NOMO-1 treated with dmso at 0.1 percent for 144 hours (cell line): ENCODE measurements at regions not wholly inside any gene's neighbourhood (a gene's known extent, or its start where the extent isn't known, plus 50 kb on each side); places are given as distances from the start of the nearest gene placed in this dataset.

Source experiments
- DNase-seq: peaks from one replicate; lab custom pipeline; 2025; ENCODE audit not compliant: unreplicated experiment; lab: John Stamatoyannopoulos, UW

DNA sequence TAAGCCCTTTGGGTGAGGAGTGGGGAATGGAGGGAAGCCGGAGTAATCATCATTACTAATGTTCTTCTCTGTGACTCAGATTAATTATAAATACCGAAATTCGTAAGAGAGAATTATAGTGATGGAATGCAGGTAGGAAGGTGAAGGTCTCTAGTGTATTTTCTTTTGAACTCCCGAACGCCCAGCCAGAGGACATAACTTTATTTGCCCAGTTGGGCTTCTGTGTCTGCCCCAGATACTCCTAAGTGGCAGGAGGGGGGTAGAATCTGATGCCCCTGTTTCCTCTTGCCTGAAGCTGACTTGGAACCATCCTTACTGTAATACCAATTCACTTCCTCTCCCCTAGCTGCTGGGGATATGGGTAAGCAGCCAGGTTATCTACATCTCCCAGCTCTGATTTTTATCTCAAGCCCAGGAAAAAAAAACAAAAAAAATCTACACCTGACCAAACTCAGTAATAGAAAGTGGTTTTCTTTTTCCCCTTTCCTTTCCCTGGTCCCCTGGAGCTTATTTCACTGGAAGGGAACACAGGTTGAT lies 84.4 kb upstream of the CISTR start:
- no peak for DNase-seq

- no peak for DNase-seq
Observed at GRCh38 chr12:53838978-53839377, 87.2 kb upstream of the CISTR start.

GRCh38 chr12:53840316-53840715 lies 88.5 kb upstream of the CISTR start:
- no peak for DNase-seq

GRCh38 chr12:53842686-53843085 lies 90.9 kb upstream of the CISTR start:
- DNase-seq, result no peak

- no peak for DNase-seq
Observed at GRCh38 chr12:53843545-53843944, 91.8 kb upstream of the CISTR start.

- no peak for DNase-seq
Observed at GRCh38 chr12:53844994-53845844, 93.4 kb upstream of the HOXC13 start.

DNA sequence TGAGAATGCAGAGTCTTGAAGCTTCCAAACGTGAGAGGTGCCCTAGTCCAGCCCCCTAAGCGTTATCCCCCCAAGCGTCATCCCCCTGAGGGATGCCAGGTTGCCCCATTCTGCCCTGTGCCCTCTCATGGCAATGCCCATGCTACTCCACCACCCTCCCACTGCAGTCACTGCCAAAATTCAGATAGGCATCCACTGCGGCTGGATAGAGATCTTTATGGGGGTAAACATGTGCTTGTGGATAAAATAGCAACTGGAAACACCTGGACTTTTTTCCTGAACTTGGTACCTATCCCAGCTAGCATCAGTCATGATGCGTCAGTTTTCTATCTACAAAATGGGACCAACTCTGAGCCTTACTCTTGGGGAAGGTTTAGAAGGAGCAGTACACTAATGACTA lies 92.7 kb upstream of the HOXC13 start:
- DNase-seq, result no peak

DNA sequence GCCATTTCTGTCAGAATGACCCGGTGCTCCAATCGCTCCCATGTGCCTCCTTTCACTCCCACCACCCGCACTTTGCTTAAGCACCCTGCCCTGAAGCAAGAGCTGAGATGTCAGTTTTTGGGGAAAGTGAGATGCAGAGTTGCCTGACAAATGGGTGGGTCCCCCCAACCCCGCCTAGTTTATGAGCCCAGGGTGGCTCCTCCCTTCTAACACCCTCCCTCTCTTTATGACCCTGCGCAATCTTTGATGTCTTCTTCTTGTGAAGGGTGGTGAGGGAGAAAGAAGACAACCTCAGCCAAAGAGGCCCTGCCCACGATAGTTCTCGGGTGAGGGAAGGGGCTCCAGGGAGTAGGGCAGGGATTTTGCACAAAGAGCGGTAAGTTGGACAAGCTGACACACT lies 89.5 kb upstream of the HOXC13 start:
- no peak for DNase-seq

DNA sequence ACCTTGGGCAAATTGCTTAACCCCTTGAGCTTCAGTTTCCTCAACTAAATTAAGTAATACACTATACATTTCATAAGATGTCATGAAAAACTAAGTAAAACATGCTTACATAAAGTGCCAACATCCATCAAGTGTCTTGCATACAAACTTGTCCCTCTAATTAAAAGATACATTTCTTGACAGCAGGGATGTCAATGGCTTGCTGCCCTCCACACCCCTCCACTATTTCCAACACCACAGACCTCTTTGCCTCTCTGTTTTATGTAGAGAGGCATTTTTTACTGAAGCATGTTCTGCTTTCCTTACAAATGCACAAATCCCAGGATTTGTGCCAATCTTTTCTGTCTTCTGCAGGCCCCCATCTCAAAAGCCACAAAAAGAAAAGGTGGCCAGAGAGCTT lies 89.0 kb upstream of the HOXC13 start:
- no peak for DNase-seq

- no peak for DNase-seq
Observed at GRCh38 chr12:53852061-53852460, 86.6 kb upstream of the HOXC13 start.

- DNase-seq, result no peak
Observed at GRCh38 chr12:53852992-53853391, 85.6 kb upstream of the HOXC13 start.

DNA sequence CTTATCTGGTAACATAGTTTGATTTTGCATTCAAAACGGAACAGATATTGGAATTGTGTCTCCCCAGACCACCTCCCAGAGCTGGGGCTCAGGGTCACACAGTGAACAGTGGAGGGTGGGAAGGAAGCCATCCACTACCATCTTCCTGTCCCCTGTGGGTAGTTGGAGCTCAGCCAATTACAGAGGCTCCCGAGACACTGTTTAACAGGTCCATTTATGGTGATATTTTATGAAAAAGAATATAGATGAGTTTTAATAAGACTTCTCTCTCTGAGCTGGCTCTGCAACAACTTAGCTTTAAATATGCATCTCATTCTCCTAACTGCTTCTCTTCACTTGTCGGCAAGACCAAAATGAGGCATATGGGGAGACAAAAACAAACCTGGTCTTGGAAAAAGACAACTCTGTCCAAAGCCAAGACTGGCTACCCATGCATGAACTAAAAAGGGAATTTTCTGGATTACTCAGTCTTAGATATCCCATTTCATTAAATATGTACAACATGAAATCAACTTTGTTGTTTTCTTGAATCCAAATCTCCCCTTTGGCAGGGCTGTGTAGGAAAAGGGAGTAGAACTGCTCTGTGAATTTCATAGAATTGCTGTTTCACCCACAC lies 83.8 kb upstream of the HOXC13 start:
- DNase-seq, result no peak

- peak; percentile 26 for DNase-seq
Observed at GRCh38 chr12:53856132-53856531, 82.5 kb upstream of the HOXC13 start.

GRCh38 chr12:53857666-53858065 lies 81.0 kb upstream of the HOXC13 start:
- DNase-seq, result no peak

- no peak for DNase-seq
Observed at GRCh38 chr12:53860426-53861345, 77.9 kb upstream of the HOXC13 start.

DNA sequence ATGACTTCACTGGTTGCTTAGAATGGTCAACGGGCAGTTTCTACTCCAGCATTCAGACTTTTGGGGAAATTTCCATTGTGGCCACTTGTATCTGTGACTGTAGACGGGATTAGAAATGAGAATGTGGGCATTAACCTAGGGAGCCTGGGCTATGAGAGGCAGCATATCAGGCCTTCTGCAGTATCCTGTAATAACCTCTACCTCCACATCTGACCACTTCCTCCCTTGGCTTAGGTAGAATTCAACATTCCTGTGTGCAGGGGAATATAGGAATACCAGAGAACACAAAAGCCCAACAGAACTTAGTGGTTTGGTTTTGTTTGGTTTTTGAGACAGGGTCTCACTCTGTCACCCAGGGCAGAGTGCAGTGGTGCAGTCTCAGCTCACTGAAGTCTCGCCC lies 76.4 kb upstream of the HOXC13 start:
- no peak for DNase-seq

- DNase-seq, result no peak
Observed at GRCh38 chr12:53862831-53863230, 75.8 kb upstream of the HOXC13 start.

DNA sequence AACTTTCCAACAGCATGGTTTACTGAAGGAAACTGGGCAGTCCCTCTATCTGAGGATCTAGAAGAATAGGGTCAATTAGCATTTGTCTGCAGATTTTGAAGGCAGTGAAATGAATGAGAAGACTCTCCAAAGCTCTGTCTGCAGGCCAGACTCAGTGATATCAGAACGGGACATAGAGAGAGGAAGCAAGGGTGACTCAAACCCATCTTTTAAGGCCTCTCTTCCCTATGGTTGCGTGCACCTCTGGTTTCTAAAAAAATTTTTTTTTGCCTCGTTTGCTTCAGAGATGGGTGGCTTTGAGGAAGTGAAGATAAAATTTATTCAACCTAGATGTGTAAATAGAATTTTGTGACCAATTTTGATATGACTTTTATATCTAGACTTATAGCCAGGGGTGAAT lies 71.9 kb upstream of the HOXC13 start:
- DNase-seq, result no peak

GRCh38 chr12:53867216-53868012 lies 71.2 kb upstream of the HOXC13 start:
- no peak for DNase-seq

DNA sequence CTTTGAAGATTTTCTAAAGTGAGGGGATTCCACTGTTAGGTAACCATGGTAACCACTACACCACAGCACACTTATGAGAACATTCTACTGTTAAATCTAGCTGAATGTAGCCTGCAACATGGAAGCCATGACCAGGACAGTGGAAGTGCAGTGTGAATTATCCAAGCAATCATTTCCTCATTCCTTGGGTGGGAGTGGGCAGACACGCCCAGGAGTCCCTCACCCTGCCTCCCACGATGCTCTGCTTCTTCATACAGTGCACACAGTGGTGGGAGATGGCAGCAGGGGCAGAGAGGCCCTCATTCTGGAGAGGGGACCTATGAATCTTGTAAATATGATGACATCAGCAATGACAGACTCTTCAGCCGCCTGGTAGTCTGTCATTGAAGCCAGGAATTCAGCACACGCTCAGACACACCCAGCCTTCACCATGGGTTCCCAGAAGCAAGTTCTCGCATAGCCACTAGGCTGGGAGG lies 70.1 kb upstream of the HOXC13 start:
- no peak for DNase-seq
